ENCODE measurements at regions not wholly inside any gene's neighbourhood (a gene's known extent, or its start where the extent isn't known, plus 50 kb on each side); places are given as distances from the start of the nearest gene placed in this dataset.

DNA sequence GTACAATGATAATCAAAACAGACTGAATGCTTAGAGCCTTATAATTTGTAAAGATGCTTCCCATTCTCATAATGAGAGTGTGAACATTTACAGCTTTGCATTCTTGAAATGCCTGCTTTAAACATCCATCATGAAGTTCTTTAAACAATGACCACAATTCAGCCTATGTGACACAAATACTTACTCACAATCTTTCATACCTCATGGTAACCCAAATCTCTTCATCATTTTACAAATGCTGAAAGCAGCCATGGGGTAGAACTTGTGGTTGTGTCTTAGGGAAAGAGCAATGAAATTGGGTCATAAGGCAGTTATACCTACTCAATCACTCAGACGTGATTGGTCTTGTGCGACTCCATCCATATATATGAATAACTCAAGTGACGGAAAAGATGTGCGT lies 140.7 kb downstream of the RND3 start:
- TF ChIP-seq, protein P1, sequence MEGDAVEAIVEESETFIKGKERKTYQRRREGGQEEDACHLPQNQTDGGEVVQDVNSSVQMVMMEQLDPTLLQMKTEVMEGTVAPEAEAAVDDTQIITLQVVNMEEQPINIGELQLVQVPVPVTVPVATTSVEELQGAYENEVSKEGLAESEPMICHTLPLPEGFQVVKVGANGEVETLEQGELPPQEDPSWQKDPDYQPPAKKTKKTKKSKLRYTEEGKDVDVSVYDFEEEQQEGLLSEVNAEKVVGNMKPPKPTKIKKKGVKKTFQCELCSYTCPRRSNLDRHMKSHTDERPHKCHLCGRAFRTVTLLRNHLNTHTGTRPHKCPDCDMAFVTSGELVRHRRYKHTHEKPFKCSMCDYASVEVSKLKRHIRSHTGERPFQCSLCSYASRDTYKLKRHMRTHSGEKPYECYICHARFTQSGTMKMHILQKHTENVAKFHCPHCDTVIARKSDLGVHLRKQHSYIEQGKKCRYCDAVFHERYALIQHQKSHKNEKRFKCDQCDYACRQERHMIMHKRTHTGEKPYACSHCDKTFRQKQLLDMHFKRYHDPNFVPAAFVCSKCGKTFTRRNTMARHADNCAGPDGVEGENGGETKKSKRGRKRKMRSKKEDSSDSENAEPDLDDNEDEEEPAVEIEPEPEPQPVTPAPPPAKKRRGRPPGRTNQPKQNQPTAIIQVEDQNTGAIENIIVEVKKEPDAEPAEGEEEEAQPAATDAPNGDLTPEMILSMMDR (conservative IDR thresholded peaks at IDR 0.05 in 1 of 2, IDR thresholded peaks at IDR 0.05 in 1 of 2; ENCODE audit: low read depth in 1 of 2, low read length in 2 of 2): no peak
- no peak for TF ChIP-seq EZH2 (IDR thresholded peaks at IDR 0.05; ENCODE audit: low read length, missing control alignments)

Measured in fibroblast of lung (primary cell).